ENCODE measurements at regions not wholly inside any gene's neighbourhood (a gene's known extent, or its start where the extent isn't known, plus 50 kb on each side); places are given as distances from the start of the nearest gene placed in this dataset.

GRCh38 chr1:14495381-14495780, 103.1 kb upstream of the KAZN start:
- TF ChIP-seq ZBTB7A (IDR thresholded peaks at IDR 0.05; ENCODE audit: low read depth) (no peak), RAD21 (IDR thresholded peaks at IDR 0.05; ENCODE audit: low read depth) (no peak)

DNA sequence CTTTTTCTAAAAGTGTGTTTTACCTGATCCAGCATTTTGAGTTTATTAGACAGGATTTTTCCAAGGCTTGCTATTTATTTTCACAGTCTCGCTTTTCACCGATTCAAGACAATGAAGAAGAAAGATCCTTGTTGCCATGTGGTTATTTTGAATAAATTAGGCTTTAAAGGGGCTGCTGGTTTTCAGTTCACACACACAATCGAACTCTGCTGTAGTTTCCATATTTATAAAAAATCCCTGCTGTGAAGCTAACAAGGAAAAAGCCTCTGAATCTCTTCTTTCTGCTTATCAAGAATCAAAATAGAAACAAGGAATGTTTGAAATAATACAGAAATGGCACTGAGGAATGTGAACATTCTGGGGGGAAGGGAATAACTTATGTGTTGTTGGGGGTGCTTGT, 102.5 kb upstream of the KAZN start:
- TF ChIP-seq EP300 (IDR thresholded peaks at IDR 0.05; ENCODE audit: borderline replicate concordance) (no peak), USF1 (IDR thresholded peaks at IDR 0.05) (no peak), ZBTB7A (IDR thresholded peaks at IDR 0.05; ENCODE audit: low read depth) (no peak)
- TF ChIP-seq, protein P1, sequence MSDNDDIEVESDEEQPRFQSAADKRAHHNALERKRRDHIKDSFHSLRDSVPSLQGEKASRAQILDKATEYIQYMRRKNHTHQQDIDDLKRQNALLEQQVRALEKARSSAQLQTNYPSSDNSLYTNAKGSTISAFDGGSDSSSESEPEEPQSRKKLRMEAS (IDR thresholded peaks at IDR 0.05): no peak

- TF ChIP-seq TAF1 (IDR thresholded peaks at IDR 0.05; ENCODE audit: low read depth): no peak
- TF ChIP-seq NFIC (IDR thresholded peaks at IDR 0.05): no peak
- TF ChIP-seq YY1 (IDR thresholded peaks at IDR 0.05; ENCODE audit: low read depth): no peak
- TF ChIP-seq CEBPB (IDR thresholded peaks at IDR 0.05): no peak
- no peak for TF ChIP-seq TEAD4 (IDR thresholded peaks at IDR 0.05)
- TF ChIP-seq EP300 (IDR thresholded peaks at IDR 0.05; ENCODE audit: borderline replicate concordance): no peak
- TF ChIP-seq EGR1 (IDR thresholded peaks at IDR 0.05): no peak
These were observed 99.6 kb upstream of the KAZN start for GRCh38 chr1:14498839-14499238.

DNA sequence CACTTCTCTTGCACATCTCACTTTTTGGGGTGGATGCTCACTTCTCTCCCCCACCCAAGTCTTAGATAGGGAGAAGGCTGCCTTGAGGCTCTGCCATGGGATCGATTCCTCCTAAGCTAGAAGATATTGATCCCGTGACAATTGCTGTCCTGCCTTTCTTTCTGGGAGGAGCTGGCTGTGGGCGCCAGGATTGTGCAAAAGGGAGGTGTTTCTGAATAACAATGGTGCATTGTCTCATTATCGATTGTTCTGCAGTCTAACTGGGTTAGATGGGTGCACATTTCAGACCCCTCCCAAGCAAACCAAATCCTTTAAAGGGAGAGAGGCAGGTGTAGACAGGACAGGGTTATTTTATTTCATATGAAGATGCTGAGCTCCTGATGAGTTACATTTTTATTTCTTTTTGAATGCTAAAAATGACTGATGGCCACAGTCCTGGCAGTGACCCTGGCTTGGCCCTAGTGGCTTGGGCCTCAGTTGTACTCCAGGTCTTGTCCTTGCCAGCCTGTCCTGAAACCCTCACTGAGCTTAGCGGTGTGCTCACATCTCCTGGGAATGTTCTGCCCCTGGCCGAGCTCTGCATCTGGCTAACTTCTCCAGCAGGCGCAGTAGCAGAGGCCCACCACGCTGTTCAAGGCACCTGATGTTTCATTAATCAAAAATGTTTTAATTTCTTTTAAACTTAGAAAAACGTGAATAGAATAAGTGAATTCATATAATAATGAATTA, 99.0 kb upstream of the KAZN start:
- TF ChIP-seq USF1 (IDR thresholded peaks at IDR 0.05) (no peak), EGR1 (IDR thresholded peaks at IDR 0.05) (no peak), FOXM1 (IDR thresholded peaks at IDR 0.05; ENCODE audit: borderline replicate concordance, low read depth) (no peak), CEBPB (IDR thresholded peaks at IDR 0.05) (no peak), NFIC (IDR thresholded peaks at IDR 0.05) (no peak), TEAD4 (IDR thresholded peaks at IDR 0.05) (no peak), ZBTB7A (IDR thresholded peaks at IDR 0.05; ENCODE audit: low read depth) (no peak), CREB1 (IDR thresholded peaks at IDR 0.05; ENCODE audit: low read depth) (no peak), YY1 (IDR thresholded peaks at IDR 0.05; ENCODE audit: low read depth) (no peak), RAD21 (IDR thresholded peaks at IDR 0.05; ENCODE audit: low read depth) (no peak), EP300 (IDR thresholded peaks at IDR 0.05; ENCODE audit: borderline replicate concordance) (no peak), TCF12 (IDR thresholded peaks at IDR 0.05; ENCODE audit: low read depth) (no peak), TAF1 (IDR thresholded peaks at IDR 0.05; ENCODE audit: low read depth) (no peak)
- TF ChIP-seq, protein P1 (IDR thresholded peaks at IDR 0.05): no peak
- TF ChIP-seq, protein P2, sequence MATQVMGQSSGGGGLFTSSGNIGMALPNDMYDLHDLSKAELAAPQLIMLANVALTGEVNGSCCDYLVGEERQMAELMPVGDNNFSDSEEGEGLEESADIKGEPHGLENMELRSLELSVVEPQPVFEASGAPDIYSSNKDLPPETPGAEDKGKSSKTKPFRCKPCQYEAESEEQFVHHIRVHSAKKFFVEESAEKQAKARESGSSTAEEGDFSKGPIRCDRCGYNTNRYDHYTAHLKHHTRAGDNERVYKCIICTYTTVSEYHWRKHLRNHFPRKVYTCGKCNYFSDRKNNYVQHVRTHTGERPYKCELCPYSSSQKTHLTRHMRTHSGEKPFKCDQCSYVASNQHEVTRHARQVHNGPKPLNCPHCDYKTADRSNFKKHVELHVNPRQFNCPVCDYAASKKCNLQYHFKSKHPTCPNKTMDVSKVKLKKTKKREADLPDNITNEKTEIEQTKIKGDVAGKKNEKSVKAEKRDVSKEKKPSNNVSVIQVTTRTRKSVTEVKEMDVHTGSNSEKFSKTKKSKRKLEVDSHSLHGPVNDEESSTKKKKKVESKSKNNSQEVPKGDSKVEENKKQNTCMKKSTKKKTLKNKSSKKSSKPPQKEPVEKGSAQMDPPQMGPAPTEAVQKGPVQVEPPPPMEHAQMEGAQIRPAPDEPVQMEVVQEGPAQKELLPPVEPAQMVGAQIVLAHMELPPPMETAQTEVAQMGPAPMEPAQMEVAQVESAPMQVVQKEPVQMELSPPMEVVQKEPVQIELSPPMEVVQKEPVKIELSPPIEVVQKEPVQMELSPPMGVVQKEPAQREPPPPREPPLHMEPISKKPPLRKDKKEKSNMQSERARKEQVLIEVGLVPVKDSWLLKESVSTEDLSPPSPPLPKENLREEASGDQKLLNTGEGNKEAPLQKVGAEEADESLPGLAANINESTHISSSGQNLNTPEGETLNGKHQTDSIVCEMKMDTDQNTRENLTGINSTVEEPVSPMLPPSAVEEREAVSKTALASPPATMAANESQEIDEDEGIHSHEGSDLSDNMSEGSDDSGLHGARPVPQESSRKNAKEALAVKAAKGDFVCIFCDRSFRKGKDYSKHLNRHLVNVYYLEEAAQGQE (IDR thresholded peaks at IDR 0.05; ENCODE audit: low read depth): no peak

DNA sequence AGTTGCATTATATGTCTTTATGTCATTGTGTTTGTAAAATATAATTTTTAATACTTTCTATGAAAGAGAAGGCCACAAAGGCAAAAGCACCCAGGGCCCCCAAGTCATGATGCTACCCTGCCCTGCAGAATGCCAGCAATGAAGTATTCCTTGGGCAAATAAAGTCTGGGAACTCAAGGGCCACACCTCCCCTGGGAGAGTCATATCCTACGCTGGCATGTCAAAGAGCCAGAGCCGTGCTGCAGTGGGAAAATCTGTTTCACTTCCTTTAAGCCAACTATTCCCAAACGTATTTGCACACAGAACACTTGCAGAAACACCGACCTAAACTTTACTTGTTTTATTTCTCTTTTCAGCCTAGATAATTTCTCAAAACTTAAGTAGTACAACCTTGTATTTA, 98.4 kb upstream of the KAZN start:
- no peak for TF ChIP-seq YY1 (IDR thresholded peaks at IDR 0.05; ENCODE audit: low read depth)
- TF ChIP-seq TAF1 (IDR thresholded peaks at IDR 0.05; ENCODE audit: low read depth): no peak
- no peak for TF ChIP-seq EP300 (IDR thresholded peaks at IDR 0.05; ENCODE audit: borderline replicate concordance)
- TF ChIP-seq CEBPB (IDR thresholded peaks at IDR 0.05): no peak
- TF ChIP-seq USF1 (IDR thresholded peaks at IDR 0.05): no peak
- TF ChIP-seq EGR1 (IDR thresholded peaks at IDR 0.05): no peak
- TF ChIP-seq NFIC (IDR thresholded peaks at IDR 0.05): no peak
- no peak for TF ChIP-seq FOXM1 (IDR thresholded peaks at IDR 0.05; ENCODE audit: borderline replicate concordance, low read depth)
- TF ChIP-seq, protein P2 (IDR thresholded peaks at IDR 0.05; ENCODE audit: low read depth): no peak
- no peak for TF ChIP-seq ZBTB7A (IDR thresholded peaks at IDR 0.05; ENCODE audit: low read depth)
- TF ChIP-seq TCF12 (IDR thresholded peaks at IDR 0.05; ENCODE audit: low read depth): no peak
- no peak for TF ChIP-seq TEAD4 (IDR thresholded peaks at IDR 0.05)
- TF ChIP-seq, protein P1 (IDR thresholded peaks at IDR 0.05): no peak
- TF ChIP-seq CREB1 (IDR thresholded peaks at IDR 0.05; ENCODE audit: low read depth): no peak
- TF ChIP-seq RAD21 (IDR thresholded peaks at IDR 0.05; ENCODE audit: low read depth): no peak
